ENCODE measurements at regions not wholly inside any gene's neighbourhood (a gene's known extent, or its start where the extent isn't known, plus 50 kb on each side); places are given as distances from the start of the nearest gene placed in this dataset.

GRCh38 chr22:27512283-27512761, 289.2 kb downstream of the MN1 start:
- DNase-seq, result no peak
- intact Hi-C loops (cut with micrococcal nuclease), result no loop called here
- H3K27ac Mint-ChIP-seq, result no peak overlapping the region
- H3K27me3 Mint-ChIP-seq (ENCODE audit: low read depth), result peaks cover 6% of the 10 kb centered on the region
- no peaks in the 10 kb centered on the region for H3K36me3 Mint-ChIP-seq (ENCODE audit: low read depth)
- no peak overlapping the region for H3K4me3 Mint-ChIP-seq
- H3K4me1 Mint-ChIP-seq (ENCODE audit: low read depth), result no peaks in the 10 kb centered on the region
- CTCF ChIA-PET, result no interaction called here
- no peaks in the 10 kb centered on the region for H3K9me3 Mint-ChIP-seq

- Mint-ChIP-seq H3K4me3 (no peak overlapping the region), H3K4me1 (ENCODE audit: low read depth) (no peaks in the 10 kb centered on the region), H3K36me3 (ENCODE audit: low read depth) (no peaks in the 10 kb centered on the region), H3K27me3 (ENCODE audit: low read depth) (peaks cover 6% of the 10 kb centered on the region), H3K9me3 (no peaks in the 10 kb centered on the region), H3K27ac (no peak overlapping the region)
- DNase-seq, result no peak
- intact Hi-C loops (cut with micrococcal nuclease), result no loop called here
- CTCF ChIA-PET, result no interaction called here
Observed at GRCh38 chr22:27513021-27513420, 288.5 kb downstream of the MN1 start.

GRCh38 chr22:27514601-27515523, 286.7 kb downstream of the MN1 start:
- no peaks in the 10 kb centered on the region for H3K9me3 Mint-ChIP-seq

DNA sequence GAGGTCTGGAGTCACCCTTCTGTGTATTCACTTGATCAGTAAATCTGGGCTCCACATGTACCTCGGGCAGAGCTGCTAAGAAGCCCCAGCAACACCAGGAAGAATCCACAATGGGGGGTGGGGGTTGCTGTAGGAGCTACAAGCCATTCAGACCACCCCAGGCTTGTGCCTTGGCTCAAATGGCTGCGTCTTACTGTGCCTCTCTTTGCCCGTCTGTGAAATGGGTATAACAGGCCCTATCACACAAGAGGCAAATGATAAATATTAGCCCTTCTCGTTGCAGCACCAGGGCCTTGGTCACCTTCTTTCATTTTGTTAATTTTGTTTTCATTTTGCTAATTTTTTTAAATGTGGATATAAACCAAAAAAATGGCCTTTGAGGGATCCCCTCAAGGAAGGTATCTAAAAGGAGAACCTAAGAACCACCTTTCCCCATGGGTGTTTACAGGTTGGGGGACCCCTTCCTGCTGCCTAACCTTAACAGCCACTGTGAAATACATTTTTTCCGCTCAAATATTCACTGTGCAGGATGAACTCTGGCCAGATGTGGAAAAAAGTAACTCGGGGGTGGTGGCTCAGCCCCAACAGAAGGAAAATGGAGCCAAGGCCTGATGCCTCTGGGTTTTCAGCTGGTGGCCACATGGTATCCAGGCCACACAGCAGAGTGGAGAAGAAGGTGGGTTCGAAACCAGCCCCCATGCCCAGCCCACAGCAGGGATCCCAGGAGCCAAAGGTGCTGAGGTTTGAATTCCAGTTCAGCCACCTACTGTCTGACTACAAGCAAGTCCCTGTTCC, 284.0 kb downstream of the MN1 start:
- Mint-ChIP-seq H3K36me3 (ENCODE audit: low read depth) (no peaks in the 10 kb centered on the region), H3K4me3 (no peak overlapping the region), H3K9me3 (no peaks in the 10 kb centered on the region), H3K27me3 (ENCODE audit: low read depth) (peaks cover 7% of the 10 kb centered on the region), H3K4me1 (ENCODE audit: low read depth) (no peaks in the 10 kb centered on the region), H3K27ac (no peak overlapping the region)
- no peak for DNase-seq
- intact Hi-C loops (cut with micrococcal nuclease), result no loop called here
- CTCF ChIA-PET, result interaction anchor here (0.6 to 0.7 kb wide), 2 partner anchors 50 to 175 kb away, joined by 3 read pairs; no protein-coding TSS in a partner anchor

More at GRCh38 chr22:27514601-27515523, 286.7 kb downstream of the MN1 start:
- Mint-ChIP-seq H3K27me3 (ENCODE audit: low read depth) (peaks cover 9% of the 10 kb centered on the region), H3K4me1 (ENCODE audit: low read depth) (no peaks in the 10 kb centered on the region), H3K4me3 (no peak overlapping the region), H3K27ac (no peak overlapping the region), H3K36me3 (ENCODE audit: low read depth) (no peaks in the 10 kb centered on the region)
- DNase-seq, result no peak
- CTCF ChIA-PET, result no interaction called here
- intact Hi-C loops (cut with micrococcal nuclease), result no loop called here

- no peaks in the 10 kb centered on the region for H3K36me3 Mint-ChIP-seq (ENCODE audit: low read depth)
- H3K4me1 Mint-ChIP-seq (ENCODE audit: low read depth), result no peaks in the 10 kb centered on the region
- no peak overlapping the region for H3K4me3 Mint-ChIP-seq
- no peak overlapping the region for H3K27ac Mint-ChIP-seq
- CTCF ChIA-PET, result interaction anchor here (0.7 kb wide), 1 partner anchor 62 kb away, joined by 3 read pairs; no protein-coding TSS in a partner anchor
- no peaks in the 10 kb centered on the region for H3K9me3 Mint-ChIP-seq
- H3K27me3 Mint-ChIP-seq (ENCODE audit: low read depth), result peaks cover 9% of the 10 kb centered on the region
- no peak for DNase-seq
- intact Hi-C loops (cut with micrococcal nuclease), result no loop called here
Observed at GRCh38 chr22:27518531-27519340, 282.8 kb downstream of the MN1 start.

- Mint-ChIP-seq H3K27me3 (ENCODE audit: low read depth) (peaks cover 8% of the 10 kb centered on the region), H3K9me3 (no peaks in the 10 kb centered on the region), H3K27ac (no peak overlapping the region), H3K4me3 (no peak overlapping the region), H3K4me1 (ENCODE audit: low read depth) (no peaks in the 10 kb centered on the region), H3K36me3 (ENCODE audit: low read depth) (no peaks in the 10 kb centered on the region)
- CTCF ChIA-PET, result no interaction called here
- intact Hi-C loops (cut with micrococcal nuclease), result no loop called here
- no peak for DNase-seq
Observed at GRCh38 chr22:27523711-27524110, 277.8 kb downstream of the MN1 start.

DNA sequence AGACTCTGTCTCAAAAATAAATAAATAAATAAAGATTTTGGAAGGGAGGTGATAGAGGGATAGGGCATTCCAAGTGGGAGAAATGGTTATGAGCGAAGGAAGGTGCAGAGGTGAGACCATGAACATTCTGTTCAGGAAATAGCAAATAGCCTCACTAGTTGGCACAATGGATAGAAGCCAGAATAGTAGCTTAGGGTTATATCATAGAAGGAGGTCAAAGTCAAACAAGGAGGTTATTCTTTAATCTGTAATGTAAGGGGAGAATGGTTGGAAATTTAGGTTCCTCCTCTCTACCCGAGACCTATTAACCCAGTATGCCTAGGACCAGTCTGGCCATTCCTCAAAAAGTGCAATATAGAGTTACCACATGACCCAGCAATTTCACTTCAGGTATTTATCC, 275.8 kb downstream of the MN1 start:
- no peak for DNase-seq
- Mint-ChIP-seq H3K27ac (no peak overlapping the region), H3K9me3 (peaks cover under 1% of the 10 kb centered on the region), H3K27me3 (ENCODE audit: low read depth) (peaks cover 3% of the 10 kb centered on the region), H3K4me3 (no peak overlapping the region), H3K36me3 (ENCODE audit: low read depth) (no peaks in the 10 kb centered on the region), H3K4me1 (ENCODE audit: low read depth) (no peaks in the 10 kb centered on the region)
- intact Hi-C loops (cut with micrococcal nuclease), result no loop called here
- CTCF ChIA-PET, result no interaction called here

GRCh38 chr22:27526901-27527300, 274.7 kb downstream of the MN1 start:
- Mint-ChIP-seq H3K36me3 (ENCODE audit: low read depth) (no peaks in the 10 kb centered on the region), H3K4me3 (no peak overlapping the region), H3K9me3 (peaks cover 1% of the 10 kb centered on the region), H3K27ac (no peak overlapping the region), H3K27me3 (ENCODE audit: low read depth) (peaks cover 6% of the 10 kb centered on the region), H3K4me1 (ENCODE audit: low read depth) (no peaks in the 10 kb centered on the region)
- intact Hi-C loops (cut with micrococcal nuclease), result no loop called here
- CTCF ChIA-PET, result no interaction called here
- DNase-seq, result no peak

DNA sequence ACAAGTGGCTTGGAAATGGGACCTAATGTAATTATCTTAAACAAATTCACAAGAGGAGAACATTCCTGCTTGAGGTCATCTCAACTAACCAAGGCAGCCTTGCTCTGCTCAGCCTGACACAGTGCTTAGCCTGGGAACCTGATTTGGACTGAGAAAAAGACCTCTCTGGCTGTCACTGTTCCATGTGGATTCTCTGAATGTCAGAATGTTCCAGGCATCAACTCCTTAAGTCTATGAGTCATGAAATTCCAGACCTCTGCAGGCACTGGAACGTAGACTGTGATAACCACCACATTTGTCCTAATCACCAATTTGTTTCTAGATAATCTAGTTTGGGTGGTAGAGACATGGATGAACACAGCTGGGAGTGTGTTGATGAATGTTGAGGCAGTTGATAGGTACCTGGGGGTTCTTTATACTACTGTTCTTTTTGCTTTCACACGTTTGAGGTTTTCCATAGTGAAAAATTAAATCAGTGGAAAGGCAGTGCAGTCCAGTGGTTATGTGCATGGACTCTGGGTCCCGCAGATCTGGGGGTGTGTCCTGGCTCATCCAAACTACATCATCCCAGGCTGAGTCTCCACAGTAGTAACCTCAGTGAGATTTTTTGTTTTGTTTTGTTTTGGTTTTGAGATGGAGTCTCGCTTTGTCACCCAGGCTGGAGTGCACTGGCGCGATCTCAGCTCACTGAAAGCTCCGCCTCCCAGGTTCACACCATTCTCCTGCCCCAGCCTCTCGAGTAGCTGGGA, 269.6 kb downstream of the MN1 start:
- no peak overlapping the region for H3K27ac Mint-ChIP-seq
- H3K4me1 Mint-ChIP-seq (ENCODE audit: low read depth), result no peaks in the 10 kb centered on the region
- no peak overlapping the region for H3K4me3 Mint-ChIP-seq
- CTCF ChIA-PET, result interaction anchor here (0.6 to 0.8 kb wide), 2 partner anchors 72 to 167 kb away, joined by 3 read pairs; no protein-coding TSS in a partner anchor
- DNase-seq, result no peak
- H3K36me3 Mint-ChIP-seq (ENCODE audit: low read depth), result no peaks in the 10 kb centered on the region
- H3K9me3 Mint-ChIP-seq, result peaks cover 1% of the 10 kb centered on the region
- H3K27me3 Mint-ChIP-seq (ENCODE audit: low read depth), result peaks cover 3% of the 10 kb centered on the region
- intact Hi-C loops (cut with micrococcal nuclease), result no loop called here

- H3K27me3 Mint-ChIP-seq (ENCODE audit: low read depth), result peaks cover 3% of the 10 kb centered on the region
- H3K4me1 Mint-ChIP-seq (ENCODE audit: low read depth), result no peaks in the 10 kb centered on the region
- H3K27ac Mint-ChIP-seq, result no peak overlapping the region
- H3K9me3 Mint-ChIP-seq, result peaks cover 1% of the 10 kb centered on the region
- intact Hi-C loops (cut with micrococcal nuclease), result no loop called here
- no peak overlapping the region for H3K4me3 Mint-ChIP-seq
- CTCF ChIA-PET, result no interaction called here
- no peak for DNase-seq
- H3K36me3 Mint-ChIP-seq (ENCODE audit: low read depth), result no peaks in the 10 kb centered on the region
Observed at GRCh38 chr22:27533105-27533745, 268.3 kb downstream of the MN1 start.

DNA sequence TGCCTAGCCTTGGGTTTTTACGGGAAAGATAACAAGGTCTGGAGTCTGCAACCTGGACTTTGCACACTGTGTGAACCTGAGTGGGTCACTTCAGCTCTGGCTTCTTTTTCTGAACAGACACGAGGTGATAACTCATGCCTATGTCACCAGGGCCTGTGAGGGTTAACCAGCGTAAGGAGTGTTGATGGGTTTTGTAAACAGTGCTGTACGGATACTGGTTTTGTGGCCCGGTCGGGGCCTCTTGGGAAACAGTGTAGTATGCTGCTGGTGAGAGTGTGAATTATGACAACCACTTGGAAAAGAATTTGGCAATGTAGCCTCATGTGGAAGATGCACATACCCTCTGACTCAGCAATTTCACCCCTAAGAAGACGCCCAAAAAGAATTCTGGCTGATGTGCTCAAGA, 266.8 kb downstream of the MN1 start:
- Mint-ChIP-seq H3K9me3 (peaks cover 1% of the 10 kb centered on the region), H3K36me3 (ENCODE audit: low read depth) (no peaks in the 10 kb centered on the region), H3K4me3 (no peak overlapping the region), H3K27ac (no peak overlapping the region), H3K4me1 (ENCODE audit: low read depth) (no peaks in the 10 kb centered on the region), H3K27me3 (ENCODE audit: low read depth) (peaks cover 3% of the 10 kb centered on the region)
- CTCF ChIA-PET, result no interaction called here
- no peak for DNase-seq
- intact Hi-C loops (cut with micrococcal nuclease), result no loop called here
